ENCODE measurements at regions not wholly inside any gene's neighbourhood (a gene's known extent, or its start where the extent isn't known, plus 50 kb on each side); places are given as distances from the start of the nearest gene placed in this dataset.

DNA sequence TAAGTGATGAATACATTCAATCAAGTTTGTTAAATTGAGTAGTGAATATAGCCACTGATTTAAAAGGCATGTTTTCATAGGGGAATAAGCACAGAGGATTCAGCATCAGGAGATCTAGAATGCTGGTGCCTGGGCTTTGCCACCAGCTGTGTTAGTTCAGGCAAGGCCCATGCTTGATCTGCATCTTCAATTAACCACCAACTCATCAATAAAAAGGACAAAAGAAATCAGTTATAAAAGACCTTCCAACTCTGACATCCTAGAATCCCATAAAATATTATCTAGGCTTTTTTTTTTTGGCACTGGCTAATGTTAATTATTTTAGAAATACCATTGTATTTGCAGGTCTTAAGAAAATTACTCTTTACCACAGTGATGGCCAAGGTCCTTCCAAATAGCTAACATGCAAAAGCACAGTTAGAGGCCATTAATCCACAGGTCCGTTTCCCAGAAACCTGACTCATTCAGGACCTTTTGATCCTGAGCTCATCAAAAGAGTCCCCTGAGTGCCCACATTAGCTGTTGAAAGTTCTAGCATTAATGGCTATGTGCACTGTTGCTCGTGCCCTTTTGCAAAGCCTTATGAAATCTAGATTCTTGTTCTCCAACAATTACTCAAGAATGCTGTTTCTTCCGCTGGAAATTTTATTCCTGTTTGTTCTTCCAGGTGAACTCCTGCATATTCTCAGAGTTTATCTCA is 170.0 kb downstream of the CYRIA start:
- Mint-ChIP-seq H3K9me3 (ENCODE audit: unreplicated experiment) (peaks cover 1% of the 10 kb centered on the region), H3K36me3 (ENCODE audit: unreplicated experiment) (no peaks in the 10 kb centered on the region), H3K4me3 (ENCODE audit: unreplicated experiment) (no peak overlapping the region), H3K4me1 (ENCODE audit: low read depth, unreplicated experiment) (no peaks in the 10 kb centered on the region), H3K27me3 (ENCODE audit: unreplicated experiment) (no peaks in the 10 kb centered on the region), H3K27ac (ENCODE audit: unreplicated experiment) (no peak overlapping the region)
- TF ChIP-seq, protein P1, sequence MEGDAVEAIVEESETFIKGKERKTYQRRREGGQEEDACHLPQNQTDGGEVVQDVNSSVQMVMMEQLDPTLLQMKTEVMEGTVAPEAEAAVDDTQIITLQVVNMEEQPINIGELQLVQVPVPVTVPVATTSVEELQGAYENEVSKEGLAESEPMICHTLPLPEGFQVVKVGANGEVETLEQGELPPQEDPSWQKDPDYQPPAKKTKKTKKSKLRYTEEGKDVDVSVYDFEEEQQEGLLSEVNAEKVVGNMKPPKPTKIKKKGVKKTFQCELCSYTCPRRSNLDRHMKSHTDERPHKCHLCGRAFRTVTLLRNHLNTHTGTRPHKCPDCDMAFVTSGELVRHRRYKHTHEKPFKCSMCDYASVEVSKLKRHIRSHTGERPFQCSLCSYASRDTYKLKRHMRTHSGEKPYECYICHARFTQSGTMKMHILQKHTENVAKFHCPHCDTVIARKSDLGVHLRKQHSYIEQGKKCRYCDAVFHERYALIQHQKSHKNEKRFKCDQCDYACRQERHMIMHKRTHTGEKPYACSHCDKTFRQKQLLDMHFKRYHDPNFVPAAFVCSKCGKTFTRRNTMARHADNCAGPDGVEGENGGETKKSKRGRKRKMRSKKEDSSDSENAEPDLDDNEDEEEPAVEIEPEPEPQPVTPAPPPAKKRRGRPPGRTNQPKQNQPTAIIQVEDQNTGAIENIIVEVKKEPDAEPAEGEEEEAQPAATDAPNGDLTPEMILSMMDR (IDR thresholded peaks at IDR 0.05; ENCODE audit: partially characterized antibody, unreplicated experiment), result no peak
- DNase-seq, result no peak

DNA sequence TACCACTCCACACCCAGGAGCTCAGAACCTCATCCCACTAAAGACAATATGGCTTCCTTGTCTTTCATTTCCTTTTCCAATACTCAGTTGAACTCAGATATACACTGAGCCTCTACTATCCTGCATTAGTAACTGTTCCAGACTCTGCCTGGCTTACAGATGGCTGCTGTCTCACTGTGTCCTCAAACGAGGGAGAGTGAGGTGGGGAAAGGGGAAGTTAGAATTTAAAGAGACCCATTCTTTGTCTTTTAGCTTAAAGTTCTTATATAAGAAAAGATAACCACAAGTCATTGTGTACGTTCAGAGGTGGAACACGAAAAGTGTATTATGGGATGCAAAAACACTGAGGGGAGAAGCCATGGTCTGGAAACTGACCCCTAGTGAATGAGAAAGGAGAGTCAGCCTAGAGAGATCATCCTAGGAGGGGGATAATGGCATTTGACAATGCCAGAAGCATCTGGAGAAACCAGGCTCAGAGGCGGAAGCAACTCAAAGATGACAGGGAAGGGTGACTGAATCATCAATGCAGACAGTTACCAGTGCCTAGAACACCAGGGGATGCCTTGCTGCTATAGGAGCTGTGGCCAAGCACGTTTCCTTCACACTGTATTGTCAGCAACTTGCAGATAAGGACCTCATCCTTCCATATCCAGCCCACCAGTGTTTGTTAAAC is 170.7 kb downstream of the CYRIA start:
- H3K27me3 Mint-ChIP-seq (ENCODE audit: unreplicated experiment), result no peaks in the 10 kb centered on the region
- H3K36me3 Mint-ChIP-seq (ENCODE audit: unreplicated experiment), result no peaks in the 10 kb centered on the region
- TF ChIP-seq, protein P1 (IDR thresholded peaks at IDR 0.05; ENCODE audit: partially characterized antibody, unreplicated experiment), result no peak
- DNase-seq, result no peak
- no peak overlapping the region for H3K4me3 Mint-ChIP-seq (ENCODE audit: unreplicated experiment)
- no peak overlapping the region for H3K27ac Mint-ChIP-seq (ENCODE audit: unreplicated experiment)
- peaks cover 1% of the 10 kb centered on the region for H3K9me3 Mint-ChIP-seq (ENCODE audit: unreplicated experiment)
- no peaks in the 10 kb centered on the region for H3K4me1 Mint-ChIP-seq (ENCODE audit: low read depth, unreplicated experiment)

DNA sequence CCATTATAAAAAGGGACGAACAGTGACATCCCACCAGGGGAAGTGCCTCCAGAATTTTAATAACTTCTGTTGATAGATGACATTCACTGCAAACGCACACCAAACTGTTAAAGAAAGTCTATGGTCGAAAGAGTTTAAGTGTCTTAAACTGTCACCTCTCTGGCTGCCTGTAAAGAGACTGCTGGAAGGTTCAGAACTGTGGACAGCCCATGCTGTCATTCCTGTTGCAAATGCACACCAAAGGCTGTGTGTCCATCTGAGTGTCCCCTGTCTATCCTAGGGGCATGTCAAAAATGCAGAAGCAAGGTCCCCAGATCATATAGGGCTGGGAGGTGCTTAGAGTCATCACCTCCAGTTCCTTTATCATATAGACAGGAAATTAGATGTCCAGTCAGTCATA is 171.8 kb downstream of the CYRIA start:
- TF ChIP-seq, protein P1 (IDR thresholded peaks at IDR 0.05; ENCODE audit: partially characterized antibody, unreplicated experiment), result no peak
- Mint-ChIP-seq H3K4me1 (ENCODE audit: low read depth, unreplicated experiment) (no peaks in the 10 kb centered on the region), H3K9me3 (ENCODE audit: unreplicated experiment) (peaks cover 1% of the 10 kb centered on the region), H3K36me3 (ENCODE audit: unreplicated experiment) (no peaks in the 10 kb centered on the region), H3K27me3 (ENCODE audit: unreplicated experiment) (no peaks in the 10 kb centered on the region), H3K27ac (ENCODE audit: unreplicated experiment) (no peak overlapping the region), H3K4me3 (ENCODE audit: unreplicated experiment) (no peak overlapping the region)
- DNase-seq, result no peak

DNA sequence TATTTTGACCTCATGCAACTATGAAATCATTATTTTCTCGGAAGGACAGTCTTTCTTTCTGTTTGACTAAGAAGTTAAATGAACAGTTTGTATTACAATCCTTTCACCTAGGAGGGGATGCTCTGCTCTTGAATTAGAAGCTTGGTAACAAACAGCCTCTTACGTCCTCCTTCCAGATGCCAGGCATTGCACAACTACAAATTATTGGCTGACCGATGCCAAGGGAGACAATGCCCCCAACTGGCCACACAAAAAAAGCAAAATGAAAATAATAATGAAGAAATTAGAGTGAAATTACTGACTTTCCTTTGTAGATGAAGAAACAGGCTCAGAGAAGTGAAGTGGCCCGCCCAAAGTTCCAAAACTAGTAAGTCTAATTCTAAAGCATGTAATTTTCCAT is 177.9 kb downstream of the CYRIA start:
- Mint-ChIP-seq H3K4me3 (ENCODE audit: unreplicated experiment) (no peak overlapping the region), H3K27me3 (ENCODE audit: unreplicated experiment) (peaks cover 4% of the 10 kb centered on the region), H3K9me3 (ENCODE audit: unreplicated experiment) (peaks cover 2% of the 10 kb centered on the region), H3K36me3 (ENCODE audit: unreplicated experiment) (no peaks in the 10 kb centered on the region), H3K4me1 (ENCODE audit: low read depth, unreplicated experiment) (no peaks in the 10 kb centered on the region), H3K27ac (ENCODE audit: unreplicated experiment) (no peak overlapping the region)
- DNase-seq, result no peak
- TF ChIP-seq, protein P1 (IDR thresholded peaks at IDR 0.05; ENCODE audit: partially characterized antibody, unreplicated experiment), result peak; percentile 46

DNA sequence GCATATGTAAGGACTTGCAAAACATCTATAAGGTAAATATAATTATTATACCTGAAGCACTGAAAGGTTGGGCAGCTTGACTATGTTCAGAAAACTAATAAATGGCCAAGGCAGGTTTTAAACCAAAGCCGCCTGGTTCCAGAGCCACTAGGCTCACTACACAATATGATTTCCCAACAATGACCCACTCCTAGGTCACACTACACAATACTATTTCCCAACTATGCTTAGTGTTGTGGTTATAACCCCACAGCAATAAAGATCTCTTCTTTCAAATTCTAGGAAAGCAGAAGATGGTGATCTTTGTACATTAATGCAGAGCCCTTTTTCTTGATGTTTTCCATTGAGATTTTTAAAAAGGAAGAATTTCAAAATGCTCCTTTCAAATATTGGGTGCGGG is 180.4 kb downstream of the CYRIA start:
- Mint-ChIP-seq H3K4me3 (ENCODE audit: unreplicated experiment) (no peak overlapping the region), H3K36me3 (ENCODE audit: unreplicated experiment) (no peaks in the 10 kb centered on the region), H3K27ac (ENCODE audit: unreplicated experiment) (no peak overlapping the region), H3K27me3 (ENCODE audit: unreplicated experiment) (peaks cover 4% of the 10 kb centered on the region), H3K4me1 (ENCODE audit: low read depth, unreplicated experiment) (no peaks in the 10 kb centered on the region), H3K9me3 (ENCODE audit: unreplicated experiment) (peaks cover 2% of the 10 kb centered on the region)
- TF ChIP-seq, protein P1 (IDR thresholded peaks at IDR 0.05; ENCODE audit: partially characterized antibody, unreplicated experiment), result no peak
- DNase-seq, result no peak
